ENCODE measurements at regions not wholly inside any gene's neighbourhood (a gene's known extent, or its start where the extent isn't known, plus 50 kb on each side); places are given as distances from the start of the nearest gene placed in this dataset.

GRCh38 chr3:157824281-157824680 lies 281.9 kb downstream of the SHOX2 start:
- TF ChIP-seq CTCF (IDR thresholded peaks at IDR 0.05; ENCODE audit: extremely low read depth, missing control alignments) = no peak
- no peak for DNase-seq (ENCODE audit: low spot score)

GRCh38 chr3:157823050-157823449 lies 283.2 kb downstream of the SHOX2 start:
- no peak for TF ChIP-seq CTCF (IDR thresholded peaks at IDR 0.05; ENCODE audit: extremely low read depth, missing control alignments)
- no peak for DNase-seq (ENCODE audit: low spot score)

- no peak for TF ChIP-seq CTCF (IDR thresholded peaks at IDR 0.05; ENCODE audit: extremely low read depth, missing control alignments)
- no peak for DNase-seq (ENCODE audit: low spot score)
Observed at GRCh38 chr3:157820157-157820517, 286.1 kb downstream of the SHOX2 start.

- TF ChIP-seq CTCF (IDR thresholded peaks at IDR 0.05; ENCODE audit: extremely low read depth, missing control alignments) = no peak
- DNase-seq (ENCODE audit: low spot score) = no peak
Observed at GRCh38 chr3:157819270-157820156, 286.7 kb downstream of the SHOX2 start.

GRCh38 chr3:157816896-157817295 lies 289.3 kb downstream of the SHOX2 start:
- no peak for DNase-seq (ENCODE audit: low spot score)
- no peak for TF ChIP-seq CTCF (IDR thresholded peaks at IDR 0.05; ENCODE audit: extremely low read depth, missing control alignments)

- no peak for TF ChIP-seq CTCF (IDR thresholded peaks at IDR 0.05; ENCODE audit: extremely low read depth, missing control alignments)
- DNase-seq (ENCODE audit: low spot score) = no peak
Observed at GRCh38 chr3:157816296-157816695, 289.9 kb downstream of the SHOX2 start.

- TF ChIP-seq CTCF (IDR thresholded peaks at IDR 0.05; ENCODE audit: extremely low read depth, missing control alignments) = no peak
- DNase-seq (ENCODE audit: low spot score) = no peak
Observed at GRCh38 chr3:157815739-157816138, 290.5 kb downstream of the SHOX2 start.
